ENCODE measurements at regions not wholly inside any gene's neighbourhood (a gene's known extent, or its start where the extent isn't known, plus 50 kb on each side); places are given as distances from the start of the nearest gene placed in this dataset.

GRCh38 chr22:48692734-48693376 is 1134.8 kb downstream of the BRD1 start:
- DNase-seq (ENCODE audit: low spot score) = no peak

- DNase-seq (ENCODE audit: low spot score) = no peak
Observed at GRCh38 chr22:48691431-48691851, 1136.2 kb downstream of the BRD1 start.

GRCh38 chr22:48690583-48691317 is 1136.9 kb downstream of the BRD1 start:
- no peak for DNase-seq (ENCODE audit: low spot score)

DNA sequence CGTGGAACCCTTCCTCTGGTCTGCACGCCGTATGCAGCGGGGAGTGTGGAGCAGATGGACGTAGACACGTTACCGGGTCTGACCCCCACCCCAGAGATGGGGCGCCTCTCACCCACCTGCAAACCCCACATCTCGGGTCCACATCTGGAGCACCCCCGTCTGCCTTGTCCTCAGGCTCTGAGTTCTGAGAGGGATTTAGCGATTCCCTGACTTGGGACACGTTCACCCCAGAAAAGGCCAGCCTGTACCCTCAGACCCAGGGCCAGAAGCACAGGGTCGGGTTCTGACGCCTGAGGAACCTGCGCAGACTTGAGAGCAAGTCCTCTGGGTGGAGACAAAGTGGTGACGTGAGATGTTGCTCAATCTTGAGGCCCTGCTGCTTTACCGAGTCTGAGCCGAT is 1138.5 kb downstream of the BRD1 start:
- DNase-seq (ENCODE audit: low spot score) = no peak

- no peak for DNase-seq (ENCODE audit: low spot score)
Observed at GRCh38 chr22:48688366-48688765, 1139.3 kb downstream of the BRD1 start.

- no peak for DNase-seq (ENCODE audit: low spot score)
Observed at GRCh38 chr22:48687606-48688005, 1140.1 kb downstream of the BRD1 start.

GRCh38 chr22:48686694-48687302 is 1140.9 kb downstream of the BRD1 start:
- no peak for DNase-seq (ENCODE audit: low spot score)

DNA sequence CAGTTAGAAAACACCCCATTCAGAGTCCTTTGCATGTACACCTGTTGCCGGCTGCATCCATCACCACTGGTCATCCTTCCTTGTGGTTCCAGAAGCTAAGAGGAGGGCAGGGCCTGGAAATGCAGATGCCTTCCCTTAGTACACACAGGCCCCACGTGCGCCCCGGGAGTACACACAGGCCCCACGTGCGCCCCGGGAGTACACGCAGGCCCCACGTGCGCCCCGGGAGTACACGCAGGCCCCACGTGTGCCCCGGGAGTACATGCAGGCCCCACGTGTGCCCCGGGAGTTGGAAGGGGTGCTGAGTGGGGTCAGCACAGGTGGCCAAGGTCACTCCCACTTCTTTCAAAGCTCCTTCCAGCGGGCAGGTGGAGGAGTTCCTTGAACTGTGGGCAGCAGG is 1141.9 kb downstream of the BRD1 start:
- no peak for DNase-seq (ENCODE audit: low spot score)

- no peak for DNase-seq (ENCODE audit: low spot score)
Observed at GRCh38 chr22:48683640-48684039, 1144.0 kb downstream of the BRD1 start.

- DNase-seq (ENCODE audit: low spot score) = no peak
Observed at GRCh38 chr22:48682504-48682903, 1145.2 kb downstream of the BRD1 start.

- no peak for DNase-seq (ENCODE audit: low spot score)
Observed at GRCh38 chr22:48680601-48681000, 1147.1 kb downstream of the BRD1 start.

DNA sequence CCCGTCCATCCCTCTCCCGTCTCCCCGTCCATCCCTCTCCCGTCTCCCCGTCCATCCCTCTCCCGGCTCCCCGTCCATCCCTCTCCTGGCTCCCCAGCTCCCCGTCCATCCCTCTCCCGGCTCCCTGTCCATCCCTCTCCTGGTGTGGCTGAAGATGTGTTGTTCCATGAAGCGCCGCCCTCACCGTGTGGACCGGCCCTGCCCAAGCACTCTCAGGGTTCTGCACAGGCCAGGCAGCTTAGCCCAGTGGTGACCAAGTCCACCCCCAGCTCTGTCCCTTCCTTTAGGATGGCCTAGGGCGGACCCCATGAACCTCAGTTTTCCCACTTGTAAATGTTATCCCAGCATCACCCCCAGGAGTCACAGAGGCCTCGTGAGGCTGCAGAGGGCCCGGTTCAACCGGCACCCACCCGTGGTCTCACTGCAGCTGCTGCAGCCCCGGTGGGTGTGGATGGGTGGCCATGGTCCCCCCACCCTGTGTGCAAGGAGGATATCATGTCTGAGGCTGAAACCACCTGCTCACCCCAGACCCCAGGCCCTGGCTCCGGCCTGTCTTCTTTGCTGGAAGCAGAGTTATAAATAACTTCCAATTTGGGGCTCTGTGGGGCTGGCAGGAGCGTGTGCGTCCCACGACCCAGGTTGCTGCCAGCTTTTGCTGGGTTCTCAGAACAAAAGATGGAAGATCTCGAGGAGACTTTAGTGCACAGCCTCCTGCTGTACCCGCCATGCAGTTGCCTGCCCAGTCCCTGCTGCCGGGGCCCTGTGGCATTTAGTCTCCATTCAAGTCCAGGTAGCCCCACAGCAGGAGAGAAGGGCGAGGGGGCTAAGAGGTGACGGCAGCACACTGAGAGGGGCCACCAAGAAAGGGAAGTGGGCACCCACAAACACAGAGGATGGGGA is 1147.8 kb downstream of the BRD1 start:
- DNase-seq (ENCODE audit: low spot score) = no peak

GRCh38 chr22:48678171-48679135 is 1149.2 kb downstream of the BRD1 start:
- no peak for DNase-seq (ENCODE audit: low spot score)

DNA sequence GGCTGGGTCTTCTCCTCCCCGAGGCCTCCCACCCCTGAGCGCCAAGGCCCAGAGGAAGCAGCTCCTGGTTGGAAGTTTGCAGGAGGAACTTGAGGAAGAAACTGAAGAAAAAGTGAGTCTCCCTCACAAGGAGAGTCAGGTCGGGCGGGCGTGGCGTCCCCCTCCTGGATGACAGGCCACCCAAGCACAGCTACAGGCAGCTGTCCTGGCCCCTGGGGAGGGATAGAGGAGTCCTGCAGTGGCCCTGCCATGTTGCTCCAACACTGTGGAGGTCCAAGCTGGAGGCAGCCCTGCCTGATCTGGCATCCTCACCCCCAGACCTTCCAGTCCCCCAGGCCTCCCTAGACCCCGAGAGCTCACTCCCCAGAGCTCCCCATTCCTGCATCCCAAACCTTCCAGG is 1150.1 kb downstream of the BRD1 start:
- no peak for DNase-seq (ENCODE audit: low spot score)

DNA sequence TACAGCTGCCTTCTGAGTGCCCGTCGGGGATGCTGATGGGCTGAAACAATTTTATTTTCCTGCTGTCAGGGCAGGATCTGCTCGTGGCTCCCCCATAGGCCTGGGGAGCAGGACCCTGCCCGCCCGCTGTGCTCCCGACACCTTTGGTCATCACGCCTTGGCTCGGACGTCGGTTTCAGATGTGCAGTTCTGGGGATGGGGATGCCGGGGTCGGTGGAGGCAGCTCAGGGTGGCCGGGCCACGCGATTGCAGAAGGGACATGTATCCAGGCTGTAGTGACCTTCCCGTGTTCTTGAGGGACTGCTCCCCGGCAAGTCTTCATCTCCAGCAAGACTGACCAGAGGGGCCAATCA is 1150.5 kb downstream of the BRD1 start:
- no peak for DNase-seq (ENCODE audit: low spot score)

- no peak for DNase-seq (ENCODE audit: low spot score)
Observed at GRCh38 chr22:48676266-48677167, 1151.2 kb downstream of the BRD1 start.

DNA sequence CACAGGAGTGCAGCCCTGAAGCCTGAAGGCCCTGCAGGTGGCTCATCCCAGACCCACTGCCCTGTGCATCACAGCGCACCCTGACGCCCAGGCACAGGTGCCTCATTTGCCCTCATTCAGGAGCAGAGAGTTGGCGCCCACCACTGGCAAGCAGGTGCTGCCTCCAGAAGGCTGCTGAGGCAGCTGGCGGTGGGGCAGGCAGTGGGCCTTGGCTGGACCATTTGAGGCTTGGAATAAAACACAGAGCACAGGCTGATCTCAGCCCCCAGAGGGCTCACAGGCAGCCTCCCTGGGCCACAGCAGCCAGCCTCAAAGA is 1151.9 kb downstream of the BRD1 start:
- DNase-seq (ENCODE audit: low spot score) = no peak

DNA sequence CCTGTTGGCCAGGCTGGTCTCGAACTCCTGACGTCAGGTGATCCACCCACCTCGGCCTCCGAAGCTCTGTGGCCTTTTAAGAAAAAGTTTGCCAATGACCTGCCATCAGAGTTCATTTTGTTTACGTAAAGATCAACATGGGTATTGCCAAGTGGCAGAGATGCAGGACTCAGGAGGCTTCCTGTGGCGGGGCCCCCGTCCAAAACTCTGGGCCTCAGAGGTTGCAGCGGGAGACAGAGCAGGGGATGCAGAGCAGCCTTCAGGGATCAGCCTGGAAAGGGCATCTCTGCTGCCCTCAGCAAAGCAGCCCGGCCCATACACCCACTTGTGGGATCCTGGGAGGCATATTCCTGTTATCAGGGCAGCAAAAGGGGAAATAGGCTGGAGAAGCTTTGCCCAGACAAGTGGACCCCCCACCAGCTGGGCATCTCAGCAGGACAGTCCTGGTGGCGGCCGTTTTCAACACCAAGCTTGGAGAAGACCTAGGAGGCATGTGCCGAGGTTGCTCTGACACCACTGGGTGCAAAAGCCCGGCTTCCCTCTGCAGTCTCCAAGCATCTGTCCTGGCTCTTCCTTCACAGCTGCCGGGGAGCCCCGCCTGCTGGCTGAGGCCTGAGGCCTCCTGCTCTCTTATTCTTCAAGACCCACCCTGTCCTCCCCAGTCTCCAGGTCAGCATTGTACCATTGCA is 1152.4 kb downstream of the BRD1 start:
- no peak for DNase-seq (ENCODE audit: low spot score)

DNA sequence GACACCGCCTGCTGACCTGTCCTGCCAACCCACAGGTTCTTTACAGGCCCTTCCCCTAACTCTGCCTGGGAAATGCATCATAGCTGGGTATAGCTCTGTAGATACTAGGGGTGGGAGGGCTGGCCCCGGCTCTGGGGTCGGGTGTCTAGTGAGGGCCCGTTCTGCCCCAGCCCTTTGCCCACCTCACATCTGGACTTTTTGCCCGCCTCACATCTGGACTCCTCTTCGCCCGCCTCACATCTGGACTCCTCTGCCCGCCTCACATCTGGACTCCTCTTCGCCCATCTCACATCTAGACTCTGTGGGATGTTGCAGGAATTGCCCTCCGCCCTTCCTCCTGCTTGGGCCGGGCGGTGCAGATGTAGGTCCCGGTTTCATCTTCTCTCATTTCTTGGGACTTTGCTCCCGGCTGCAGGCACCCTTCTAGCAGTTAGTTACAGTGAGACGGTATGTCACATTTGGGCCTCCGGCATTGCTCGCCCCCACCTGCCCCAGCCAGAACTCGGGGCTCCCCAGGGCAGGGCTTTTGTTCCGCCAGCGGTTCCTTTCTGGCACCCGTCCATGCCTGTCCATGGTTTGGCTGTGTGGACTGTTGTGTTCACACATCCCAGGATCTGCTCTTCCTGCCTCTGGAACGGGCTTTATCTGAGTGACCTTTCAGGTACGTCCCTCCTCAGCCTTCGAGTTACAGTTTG is 1153.7 kb downstream of the BRD1 start:
- no peak for DNase-seq (ENCODE audit: low spot score)

Measured in SW480 (cell line).